HG03039 (cell line): ENCODE measurements at regions not wholly inside any gene's neighbourhood (a gene's known extent, or its start where the extent isn't known, plus 50 kb on each side); places are given as distances from the start of the nearest gene placed in this dataset.
A peak's percentile ranks its signal among the peaks of the same experiment; 100 is the strongest.

Experiments used
- ATAC-seq: cut with Tn5 transposase; IDR thresholded peaks from one replicate; pipeline ENCODE4 v1.9.1; 2021; ENCODE audit warnings: mild to moderate bottlenecking, moderate library complexity; ENCODE audit not compliant: unreplicated experiment

- ATAC-seq = no peak
Observed at GRCh38 chr2:18208956-18209355, 330.5 kb downstream of the KCNS3 start.

- no peak for ATAC-seq
Observed at GRCh38 chr2:18200771-18201170, 322.3 kb downstream of the KCNS3 start.

GRCh38 chr2:18198677-18199076 lies 320.2 kb downstream of the KCNS3 start:
- ATAC-seq = no peak

GRCh38 chr2:18194161-18194560 lies 315.7 kb downstream of the KCNS3 start:
- ATAC-seq = no peak

- ATAC-seq = no peak
Observed at GRCh38 chr2:18186816-18187613, 308.5 kb downstream of the KCNS3 start.

GRCh38 chr2:18182861-18183260 lies 304.4 kb downstream of the KCNS3 start:
- ATAC-seq = no peak

- ATAC-seq = no peak
Observed at GRCh38 chr2:18180912-18181311, 302.4 kb downstream of the KCNS3 start.

- no peak for ATAC-seq
Observed at GRCh38 chr2:18180031-18180610, 301.7 kb downstream of the KCNS3 start.

GRCh38 chr2:18178736-18179349 lies 300.4 kb downstream of the KCNS3 start:
- peak; percentile 90 for ATAC-seq

- ATAC-seq = no peak
Observed at GRCh38 chr2:18176679-18177215, 298.3 kb downstream of the KCNS3 start.

- no peak for ATAC-seq
Observed at GRCh38 chr2:18172607-18173006, 294.1 kb downstream of the KCNS3 start.

- no peak for ATAC-seq
Observed at GRCh38 chr2:18171191-18172139, 293.0 kb downstream of the KCNS3 start.

- ATAC-seq = no peak
Observed at GRCh38 chr2:18170642-18171041, 292.2 kb downstream of the KCNS3 start.

GRCh38 chr2:18169893-18170175 lies 291.4 kb downstream of the KCNS3 start:
- no peak for ATAC-seq

GRCh38 chr2:18169121-18169892 lies 290.8 kb downstream of the KCNS3 start:
- ATAC-seq = no peak

- no peak for ATAC-seq
Observed at GRCh38 chr2:18167871-18168270, 289.4 kb downstream of the KCNS3 start.

- no peak for ATAC-seq
Observed at GRCh38 chr2:18161681-18162080, 283.2 kb downstream of the KCNS3 start.

GRCh38 chr2:18159896-18160295 lies 281.4 kb downstream of the KCNS3 start:
- no peak for ATAC-seq

- no peak for ATAC-seq
Observed at GRCh38 chr2:18156421-18156820, 278.0 kb downstream of the KCNS3 start.

GRCh38 chr2:18156002-18156401 lies 277.5 kb downstream of the KCNS3 start:
- no peak for ATAC-seq
